Neural crest cell (in vitro differentiated cells): ENCODE measurements at regions not wholly inside any gene's neighbourhood (a gene's known extent, or its start where the extent isn't known, plus 50 kb on each side); places are given as distances from the start of the nearest gene placed in this dataset.
"Not testable (repeated sequence)": the region's sequence is repeated elsewhere in the genome, so short reads cannot be mapped to it uniquely, and the experiment has no call there.

Source experiments
- DNase-seq: peaks from one replicate; pipeline ENCODE4 v3.0.0; 2021; ENCODE audit warnings: low read depth, mixed read lengths, low spot score
- H3K27ac Mint-ChIP-seq: one replicate; pipeline ENCODE4 v1.8.0; 2021; ENCODE audit warnings: mild to moderate bottlenecking, mixed read lengths; ENCODE audit not compliant: unreplicated experiment
- H3K27me3 Mint-ChIP-seq: 2 replicates; pipeline ENCODE4 v1.8.0; 2021; ENCODE audit warnings: low read depth, mild to moderate bottlenecking, mixed read lengths
- H3K36me3 Mint-ChIP-seq: 2 replicates; pipeline ENCODE4 v1.8.0; 2021; ENCODE audit warnings: low read depth, mild to moderate bottlenecking, mixed read lengths
- H3K4me1 Mint-ChIP-seq: 2 replicates; pipeline ENCODE4 v1.8.0; 2021; ENCODE audit warnings: mixed read lengths
- H3K4me3 Mint-ChIP-seq: one replicate; pipeline ENCODE4 v1.8.0; 2021; ENCODE audit warnings: mild to moderate bottlenecking, mixed read lengths
- H3K9me3 Mint-ChIP-seq: 2 replicates; pipeline ENCODE4 v1.8.0; 2021; ENCODE audit warnings: mixed read lengths
- TF ChIP-seq, protein P1 (sequence below): fragments of 200-600 bp; sonication (generic); conservative IDR thresholded peaks from 2 replicates; pipeline ENCODE4 v1.5.0; 2021; ENCODE audit warnings: antibody characterized with exemption, mild to moderate bottlenecking

DNA sequence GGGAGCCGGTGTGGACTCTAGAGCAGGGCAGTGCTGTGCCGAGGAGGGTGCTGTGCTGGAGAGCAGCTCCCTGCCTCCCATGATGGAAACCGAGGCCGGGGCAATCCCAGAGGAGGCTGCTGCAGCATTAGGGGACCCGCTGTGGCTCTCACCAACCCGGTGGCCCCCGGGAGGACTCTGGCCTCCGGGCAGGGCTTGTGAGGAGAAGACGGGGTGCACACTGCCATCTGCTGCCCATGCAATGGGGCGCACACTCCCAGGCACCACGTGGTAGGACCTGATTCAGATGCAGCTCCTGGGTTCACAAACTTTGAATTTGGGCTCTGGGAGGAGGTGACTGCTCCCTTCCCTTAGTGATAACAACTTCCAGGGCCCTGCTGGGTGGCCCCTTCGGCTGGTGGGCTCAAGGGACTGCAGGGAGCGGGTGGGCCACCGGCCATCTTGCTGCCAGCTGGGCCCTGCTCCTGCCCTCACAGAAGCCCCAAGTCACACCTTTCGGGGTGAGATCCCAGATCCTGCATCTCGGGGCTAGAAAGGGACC is 93.8 kb upstream of the FGF3 start:
- Mint-ChIP-seq H3K4me3 (no peak overlapping the region), H3K36me3 (no peaks in the 10 kb centered on the region), H3K27ac (no peak overlapping the region), H3K4me1 (no peaks in the 10 kb centered on the region), H3K27me3 (peaks cover 29% of the 10 kb centered on the region), H3K9me3 (no peaks in the 10 kb centered on the region)
- no peak for DNase-seq
- TF ChIP-seq, protein P1, sequence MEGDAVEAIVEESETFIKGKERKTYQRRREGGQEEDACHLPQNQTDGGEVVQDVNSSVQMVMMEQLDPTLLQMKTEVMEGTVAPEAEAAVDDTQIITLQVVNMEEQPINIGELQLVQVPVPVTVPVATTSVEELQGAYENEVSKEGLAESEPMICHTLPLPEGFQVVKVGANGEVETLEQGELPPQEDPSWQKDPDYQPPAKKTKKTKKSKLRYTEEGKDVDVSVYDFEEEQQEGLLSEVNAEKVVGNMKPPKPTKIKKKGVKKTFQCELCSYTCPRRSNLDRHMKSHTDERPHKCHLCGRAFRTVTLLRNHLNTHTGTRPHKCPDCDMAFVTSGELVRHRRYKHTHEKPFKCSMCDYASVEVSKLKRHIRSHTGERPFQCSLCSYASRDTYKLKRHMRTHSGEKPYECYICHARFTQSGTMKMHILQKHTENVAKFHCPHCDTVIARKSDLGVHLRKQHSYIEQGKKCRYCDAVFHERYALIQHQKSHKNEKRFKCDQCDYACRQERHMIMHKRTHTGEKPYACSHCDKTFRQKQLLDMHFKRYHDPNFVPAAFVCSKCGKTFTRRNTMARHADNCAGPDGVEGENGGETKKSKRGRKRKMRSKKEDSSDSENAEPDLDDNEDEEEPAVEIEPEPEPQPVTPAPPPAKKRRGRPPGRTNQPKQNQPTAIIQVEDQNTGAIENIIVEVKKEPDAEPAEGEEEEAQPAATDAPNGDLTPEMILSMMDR = peak; percentile 34

DNA sequence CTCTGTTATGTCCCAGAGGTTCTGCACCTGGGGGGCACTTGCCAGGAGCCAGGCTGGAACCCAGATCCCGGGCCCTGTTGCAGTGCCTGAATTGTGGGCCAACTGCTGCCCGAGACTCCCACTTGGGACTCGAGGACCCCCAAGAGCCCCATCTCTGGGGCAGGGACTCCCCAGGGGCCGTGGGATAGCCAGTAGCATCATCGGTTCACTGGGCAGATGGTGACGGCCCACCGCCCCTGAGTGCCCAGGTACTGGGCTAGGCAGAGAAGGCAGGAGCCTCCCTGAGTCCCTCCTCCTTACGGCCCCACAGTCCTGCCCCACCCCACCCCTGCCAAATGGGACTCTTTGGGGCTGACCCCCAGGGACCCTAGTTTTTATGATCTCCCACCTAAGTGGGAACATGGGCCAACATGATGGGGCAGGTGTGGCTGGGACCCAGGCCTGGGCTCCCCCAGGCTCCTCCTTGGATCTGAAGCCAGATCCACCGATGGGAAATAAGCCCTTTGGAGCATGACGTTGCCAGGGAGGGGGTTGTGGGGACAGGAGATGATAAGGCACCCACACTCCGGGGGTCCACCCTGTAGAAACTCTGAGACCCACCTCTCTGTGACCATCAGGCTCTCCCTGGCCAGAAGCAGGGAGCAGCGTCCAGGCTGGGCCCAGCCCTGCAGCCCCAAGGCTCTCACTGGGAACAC is 94.5 kb upstream of the FGF3 start:
- no peak overlapping the region for H3K4me3 Mint-ChIP-seq
- peaks cover 29% of the 10 kb centered on the region for H3K27me3 Mint-ChIP-seq
- TF ChIP-seq, protein P1 = no peak
- DNase-seq = no peak
- H3K4me1 Mint-ChIP-seq = peaks cover 3% of the 10 kb centered on the region
- no peak overlapping the region for H3K27ac Mint-ChIP-seq
- H3K36me3 Mint-ChIP-seq = no peaks in the 10 kb centered on the region
- H3K9me3 Mint-ChIP-seq = no peaks in the 10 kb centered on the region

DNA sequence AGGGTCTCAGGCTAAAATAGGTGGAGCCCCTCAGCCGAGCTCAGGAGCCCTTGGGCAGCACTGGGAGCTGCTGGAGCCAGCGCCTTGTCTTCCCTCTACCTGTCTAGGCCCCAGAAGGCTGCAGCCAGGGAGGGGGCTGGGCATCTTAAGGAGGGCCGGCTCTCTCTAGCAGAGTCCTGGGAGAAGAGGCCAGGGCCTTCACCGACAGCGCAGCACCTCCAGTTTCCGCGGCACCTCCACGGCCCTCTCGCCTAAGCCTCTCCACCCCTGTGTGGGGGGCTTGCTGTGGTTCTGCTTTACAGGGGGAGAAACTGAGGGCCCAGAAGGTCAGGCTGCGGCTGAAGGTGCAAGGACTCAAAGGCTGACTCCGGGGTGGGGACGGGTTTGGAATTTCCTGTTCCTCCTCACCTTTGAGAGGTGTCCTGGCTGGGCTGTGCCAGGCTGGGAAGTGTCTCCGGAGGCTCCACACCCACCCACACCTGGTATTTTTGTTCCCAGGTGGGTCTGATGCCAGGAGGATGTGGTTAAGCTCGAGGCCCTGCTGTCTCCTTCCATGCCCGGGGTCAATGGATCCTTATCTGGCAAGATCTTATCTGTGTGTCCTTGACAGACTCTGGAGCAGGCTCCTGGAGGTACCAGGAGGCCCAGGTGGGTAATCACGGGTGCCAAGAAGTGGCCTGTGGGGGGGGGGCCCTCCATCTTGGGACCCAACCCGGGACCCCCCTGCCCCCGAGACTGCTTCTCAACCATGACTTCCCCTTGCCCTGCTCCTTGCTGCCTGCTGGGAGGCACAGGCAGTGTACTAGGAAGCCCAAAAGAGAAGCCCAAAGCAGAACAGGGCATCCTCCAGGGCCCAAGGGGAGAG is 95.3 kb upstream of the FGF3 start:
- Mint-ChIP-seq H3K4me3 (no peak overlapping the region), H3K27me3 (peaks cover 34% of the 10 kb centered on the region), H3K36me3 (no peaks in the 10 kb centered on the region), H3K9me3 (no peaks in the 10 kb centered on the region), H3K27ac (no peak overlapping the region), H3K4me1 (peaks cover 3% of the 10 kb centered on the region)
- TF ChIP-seq, protein P1 = no peak
- no peak for DNase-seq

DNA sequence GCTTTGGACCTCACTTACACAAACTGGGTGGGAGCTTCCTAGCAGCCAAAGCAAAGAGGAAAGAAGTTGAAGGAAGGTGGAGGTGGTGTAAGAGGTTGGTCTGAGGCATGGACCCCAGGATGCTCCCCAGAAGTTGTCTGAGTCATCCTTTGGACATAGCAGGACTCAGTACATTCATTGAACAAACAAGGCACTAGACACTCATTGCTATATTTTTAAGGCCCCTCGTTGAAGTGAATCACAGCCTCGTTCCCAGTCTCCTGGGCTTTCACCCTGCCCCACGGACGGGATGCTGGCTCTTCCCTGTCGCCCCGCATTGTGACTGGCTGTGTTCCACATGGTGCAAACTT is 95.9 kb upstream of the FGF3 start:
- Mint-ChIP-seq H3K9me3 (no peaks in the 10 kb centered on the region), H3K36me3 (no peaks in the 10 kb centered on the region), H3K4me3 (no peak overlapping the region), H3K27me3 (peaks cover 36% of the 10 kb centered on the region), H3K4me1 (peaks cover 3% of the 10 kb centered on the region), H3K27ac (no peak overlapping the region)
- TF ChIP-seq, protein P1 = no peak
- DNase-seq = no peak

DNA sequence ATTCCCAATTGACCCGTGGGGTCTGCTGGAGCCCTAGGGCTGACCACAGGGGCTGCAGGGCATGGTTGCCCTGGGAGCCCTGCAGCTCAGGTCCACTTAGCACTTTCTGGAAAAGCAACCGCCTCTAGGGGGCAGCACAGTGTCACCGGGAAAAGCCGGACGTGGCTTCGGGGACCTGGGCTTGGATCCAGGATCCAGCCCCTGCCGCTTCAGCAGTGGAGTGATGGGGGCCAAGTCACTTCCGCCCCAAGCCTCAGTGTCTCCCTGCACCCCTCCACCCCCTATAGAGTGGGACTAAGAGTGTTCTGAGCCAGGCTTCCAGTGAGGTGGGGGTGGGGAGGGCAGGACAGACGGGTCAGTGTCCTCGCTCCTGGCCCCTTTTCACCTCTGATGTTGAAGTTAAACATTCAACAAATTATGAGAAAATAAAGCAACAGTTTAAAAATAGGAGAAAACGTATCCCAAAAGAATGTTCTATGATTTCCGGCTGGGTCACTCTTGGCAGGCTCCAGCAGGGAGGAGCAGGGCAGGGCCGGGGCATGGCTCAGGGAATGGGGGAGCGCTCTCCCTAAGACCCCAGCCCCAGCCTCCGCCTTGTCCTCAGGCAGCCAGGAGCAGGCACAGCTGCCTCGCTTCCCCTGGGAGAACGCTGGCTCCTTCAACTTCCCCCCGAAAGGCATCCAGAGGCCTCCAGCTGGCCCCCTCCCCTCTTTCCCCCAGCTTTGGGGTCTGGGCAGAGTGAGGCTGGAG is 96.5 kb upstream of the FGF3 start:
- TF ChIP-seq, protein P1 = peak; percentile 84
- H3K4me3 Mint-ChIP-seq = no peak overlapping the region
- peaks cover 36% of the 10 kb centered on the region for H3K27me3 Mint-ChIP-seq
- no peaks in the 10 kb centered on the region for H3K36me3 Mint-ChIP-seq
- no peak overlapping the region for H3K27ac Mint-ChIP-seq
- DNase-seq = peak; percentile 95
- H3K4me1 Mint-ChIP-seq = peaks cover 3% of the 10 kb centered on the region
- H3K9me3 Mint-ChIP-seq = no peaks in the 10 kb centered on the region

DNA sequence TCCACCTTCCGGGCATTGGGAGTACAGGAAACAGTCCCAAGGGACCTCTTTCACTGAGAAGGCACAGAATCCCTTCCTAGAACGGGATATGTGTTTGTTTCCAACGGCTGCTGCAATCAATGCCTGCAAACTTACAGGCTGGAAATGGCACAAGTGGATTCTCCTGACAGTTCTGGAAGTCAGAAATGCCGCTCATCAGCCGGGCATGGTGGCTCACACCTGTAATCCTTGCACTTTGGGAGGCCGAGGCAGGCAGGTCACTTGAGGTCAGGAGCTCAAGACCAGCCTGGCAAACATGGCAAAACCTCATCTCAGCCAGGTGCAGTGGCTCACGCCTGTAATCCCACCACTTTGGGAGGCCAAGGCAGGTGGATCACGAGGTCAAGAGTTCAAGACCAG is 97.0 kb upstream of the FGF3 start:
- H3K36me3 Mint-ChIP-seq, DNase-seq, H3K4me1 Mint-ChIP-seq, H3K4me3 Mint-ChIP-seq, H3K9me3 Mint-ChIP-seq, H3K27ac Mint-ChIP-seq: not testable (repeated sequence)
- H3K27me3 Mint-ChIP-seq = peaks cover 36% of the 10 kb centered on the region
